ENCODE measurements at regions not wholly inside any gene's neighbourhood (a gene's known extent, or its start where the extent isn't known, plus 50 kb on each side); places are given as distances from the start of the nearest gene placed in this dataset.

DNA sequence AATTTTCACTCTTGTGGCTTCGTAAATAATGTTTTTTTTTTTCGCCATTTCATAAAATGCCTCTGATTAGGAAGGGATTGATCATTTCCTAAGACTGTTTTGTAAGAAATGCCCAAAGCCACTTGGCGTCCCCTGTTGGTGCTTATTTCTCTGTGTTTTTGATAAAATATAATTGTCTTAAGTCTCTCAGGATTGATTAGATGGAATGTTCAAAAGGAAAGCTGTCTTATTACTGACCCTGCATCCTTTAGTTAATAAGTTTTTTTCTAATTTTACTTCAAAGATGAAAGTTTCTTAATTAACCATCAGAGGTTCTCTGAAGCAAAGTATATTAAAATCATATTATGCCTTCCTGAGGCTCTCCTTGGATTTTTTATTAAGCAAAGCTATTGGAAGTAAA lies 624.3 kb upstream of the TENM4 start:
- DNase-seq (ENCODE audit: low spot score) = no peak

- no peak for DNase-seq (ENCODE audit: low spot score)
Measured at GRCh38 chr11:80061056-80061455, 620.2 kb upstream of the TENM4 start.

DNA sequence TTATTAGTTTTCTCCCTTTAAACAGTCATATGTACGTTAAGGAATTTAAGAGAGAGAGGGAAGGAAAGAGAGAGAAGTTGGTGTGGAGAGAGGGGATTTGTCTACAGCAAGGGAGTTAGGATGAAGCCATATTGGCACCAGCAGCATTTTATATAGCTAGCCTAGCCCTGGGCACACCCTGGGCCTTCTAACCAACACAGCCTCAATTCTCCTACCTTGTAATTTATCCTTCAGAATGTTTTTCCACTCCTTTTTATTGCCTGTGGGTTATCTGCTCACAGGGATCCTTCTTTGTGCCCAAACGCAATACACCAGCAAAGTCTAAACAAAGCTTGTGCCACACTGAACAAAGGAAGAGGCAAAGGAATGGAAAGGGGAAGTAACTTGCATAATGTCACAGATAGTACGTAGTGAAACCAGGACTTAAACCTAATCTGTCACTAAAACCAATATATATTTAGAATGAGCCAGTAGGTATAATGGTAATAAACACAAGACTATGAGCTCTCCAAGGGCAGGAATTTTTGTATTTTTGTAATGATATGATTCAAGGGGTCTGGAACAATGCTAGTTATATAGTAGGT lies 613.8 kb upstream of the TENM4 start:
- no peak for DNase-seq (ENCODE audit: low spot score)

GRCh38 chr11:80048513-80048912 lies 607.7 kb upstream of the TENM4 start:
- no peak for DNase-seq (ENCODE audit: low spot score)

GRCh38 chr11:80041136-80042000 lies 600.5 kb upstream of the TENM4 start:
- no peak for DNase-seq (ENCODE audit: low spot score)

DNA sequence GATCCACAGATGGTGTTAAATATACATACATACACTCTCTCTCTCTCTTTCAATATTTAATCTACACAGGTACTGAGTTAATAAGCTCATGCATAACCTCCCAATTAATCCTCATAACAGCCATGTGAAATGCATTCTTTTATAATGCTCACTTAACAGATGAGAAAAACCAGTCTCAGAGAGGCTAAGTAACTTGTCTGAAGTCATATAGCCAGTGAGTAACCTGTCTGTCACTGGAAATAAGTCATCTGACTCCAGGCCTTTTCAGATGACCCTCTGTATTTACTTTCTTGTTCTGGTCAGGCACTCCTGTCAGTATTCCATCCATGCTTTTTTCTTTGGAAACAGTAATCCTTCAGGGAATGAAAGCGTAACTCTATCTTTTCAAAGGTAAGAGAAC lies 594.0 kb upstream of the TENM4 start:
- DNase-seq (ENCODE audit: low spot score) = no peak

- no peak for DNase-seq (ENCODE audit: low spot score)
Measured at GRCh38 chr11:80031014-80031600, 590.3 kb upstream of the TENM4 start.

- no peak for DNase-seq (ENCODE audit: low spot score)
Measured at GRCh38 chr11:80028998-80029397, 588.2 kb upstream of the TENM4 start.

DNA sequence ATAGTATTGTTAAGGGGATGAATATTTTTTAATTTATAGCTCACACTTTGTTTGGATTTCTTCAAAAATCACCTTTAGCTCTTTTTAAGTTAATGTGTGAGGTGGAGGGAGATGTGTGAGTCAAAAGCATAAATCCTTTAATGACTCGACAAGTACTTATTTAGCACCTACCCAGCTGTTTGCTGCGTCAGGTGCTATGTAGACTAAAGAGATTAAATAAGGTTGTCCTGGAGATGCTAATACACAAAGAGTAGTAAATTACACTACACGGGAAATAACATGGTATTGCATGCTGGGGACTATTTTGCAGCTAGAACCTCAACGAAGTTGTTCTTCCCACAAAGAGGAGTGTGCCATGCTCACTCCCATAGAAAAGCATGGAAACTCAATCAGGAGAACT lies 583.3 kb upstream of the TENM4 start:
- DNase-seq (ENCODE audit: low spot score) = no peak

DNA sequence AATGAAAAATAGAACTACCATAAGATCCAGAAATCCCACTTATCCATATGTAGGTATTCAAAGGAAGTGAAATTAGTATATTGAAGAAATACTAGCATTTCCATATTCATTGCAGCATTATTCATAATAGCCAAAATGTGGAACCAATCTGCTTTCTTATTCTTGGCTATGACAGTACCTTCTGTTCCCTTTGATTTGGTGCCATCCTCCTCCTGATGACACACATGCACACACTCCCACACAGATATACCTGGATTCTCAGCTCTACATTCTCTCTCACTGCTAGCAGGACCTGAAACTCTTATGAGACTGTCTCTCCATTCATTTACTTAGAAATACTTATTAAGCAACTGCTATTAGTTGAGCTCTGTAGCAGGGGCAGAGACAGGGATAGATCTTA lies 582.6 kb upstream of the TENM4 start:
- DNase-seq (ENCODE audit: low spot score) = no peak

DNA sequence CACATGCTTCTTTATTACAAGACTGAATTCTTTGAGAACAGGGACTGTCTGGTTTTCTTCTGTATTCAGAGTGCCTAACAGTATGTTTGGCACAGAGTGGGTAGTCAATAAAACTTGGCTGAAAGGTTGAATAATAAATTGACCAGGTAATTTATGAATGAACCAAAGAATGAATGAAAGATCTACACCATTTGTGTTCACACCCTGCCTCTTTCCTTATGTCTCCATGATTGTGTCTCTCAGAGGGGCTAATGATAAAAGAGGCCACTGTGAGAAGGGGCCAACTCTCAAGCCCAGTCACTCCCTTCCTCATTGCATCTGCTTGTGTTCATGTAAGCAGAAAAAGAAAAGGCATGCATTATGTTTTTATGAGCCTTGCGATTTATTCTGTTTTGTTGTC lies 569.7 kb upstream of the TENM4 start:
- no peak for DNase-seq (ENCODE audit: low spot score)

GRCh38 chr11:80009081-80009480 lies 568.3 kb upstream of the TENM4 start:
- DNase-seq (ENCODE audit: low spot score) = no peak

DNA sequence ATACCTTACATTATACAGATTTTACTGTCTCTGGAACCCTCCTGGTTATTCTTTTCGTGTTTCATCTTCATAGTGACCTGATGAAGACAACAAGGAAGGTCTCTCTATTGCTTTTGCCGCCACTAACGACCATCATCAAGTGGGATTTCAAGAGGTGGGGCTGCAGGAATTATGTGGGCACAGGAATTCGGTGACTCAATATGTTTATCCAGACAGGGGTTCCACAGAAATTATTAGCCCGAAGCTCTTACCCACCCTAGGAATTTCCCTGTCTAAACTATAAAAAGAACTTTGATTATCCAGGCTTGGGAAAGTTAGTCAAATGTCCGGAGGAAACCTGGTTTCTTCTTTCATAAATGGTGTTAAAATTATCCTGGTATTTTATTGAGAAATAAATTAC lies 566.8 kb upstream of the TENM4 start:
- DNase-seq (ENCODE audit: low spot score) = no peak

- no peak for DNase-seq (ENCODE audit: low spot score)
Measured at GRCh38 chr11:79990141-79990540, 549.3 kb upstream of the TENM4 start.

- DNase-seq (ENCODE audit: low spot score) = no peak
Measured at GRCh38 chr11:79982185-79982584, 541.4 kb upstream of the TENM4 start.

GRCh38 chr11:79980916-79981315 lies 540.1 kb upstream of the TENM4 start:
- no peak for DNase-seq (ENCODE audit: low spot score)

GRCh38 chr11:79973721-79974617 lies 533.1 kb upstream of the TENM4 start:
- no peak for DNase-seq (ENCODE audit: low spot score)

GRCh38 chr11:79971255-79971654 lies 530.4 kb upstream of the TENM4 start:
- no peak for DNase-seq (ENCODE audit: low spot score)

DNA sequence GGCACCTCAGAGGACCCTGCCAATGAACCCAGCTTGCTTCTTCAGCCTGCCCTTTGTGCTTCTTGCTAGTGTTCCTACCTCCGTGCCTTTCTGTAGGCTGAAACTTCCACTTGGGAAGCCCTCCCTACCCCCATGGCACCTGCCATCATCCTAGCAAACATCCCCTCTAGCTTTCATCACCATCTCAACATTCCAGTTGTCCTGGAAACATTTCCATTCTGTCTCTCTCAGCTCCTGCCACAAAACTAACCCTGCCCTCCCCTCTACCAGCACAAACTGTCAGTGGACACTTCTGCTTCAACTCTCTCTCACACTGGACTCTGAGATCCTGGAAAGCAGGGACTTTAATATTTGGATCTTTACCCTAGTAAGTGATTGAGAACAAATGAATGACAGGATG lies 525.8 kb upstream of the TENM4 start:
- DNase-seq (ENCODE audit: low spot score) = no peak

- DNase-seq (ENCODE audit: low spot score) = no peak
Measured at GRCh38 chr11:79963856-79964645, 523.2 kb upstream of the TENM4 start.

- DNase-seq (ENCODE audit: low spot score) = no peak
Measured at GRCh38 chr11:79960461-79960860, 519.6 kb upstream of the TENM4 start.

DNA sequence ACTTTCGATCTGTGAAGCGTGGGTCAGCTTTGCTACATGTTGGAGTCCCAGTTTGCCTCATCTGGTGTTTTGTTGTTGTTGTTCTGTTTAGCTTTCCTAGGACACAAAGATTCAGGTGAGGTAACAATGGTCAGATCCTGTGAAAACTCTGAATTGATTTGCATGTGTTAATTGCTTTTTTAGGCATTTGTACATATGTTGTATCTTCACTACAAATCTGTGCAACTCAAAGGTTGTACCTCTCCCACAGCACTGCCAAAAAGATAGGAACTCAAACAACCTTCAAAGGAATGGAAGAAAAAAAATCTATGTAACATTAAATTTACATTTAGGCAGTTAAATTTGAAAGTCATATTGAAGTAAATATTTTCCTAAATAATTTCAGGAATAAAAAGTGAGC lies 518.5 kb upstream of the TENM4 start:
- DNase-seq (ENCODE audit: low spot score) = no peak
